Adrenal gland (tissue), 5 donors: ENCODE measurements at regions not wholly inside any gene's neighbourhood (a gene's known extent, or its start where the extent isn't known, plus 50 kb on each side); places are given as distances from the start of the nearest gene placed in this dataset.

Experiments
- POLR2A ChIP-seq, 2 donors: fragments of 450-650 bp; IDR thresholded peaks; one replicate each; pipeline ENCODE4 v1.6.1; 2017; ENCODE audit warnings: antibody characterized with exemption in 2 of 2, mild to moderate bottlenecking in 2 of 2, moderate library complexity in 1 of 2
- TF ChIP-seq, protein P1 (sequence below), 6 experiments: fragments of 450-650 bp in 4 of 6; fragments of 200-600 bp in 2 of 6; sonication (generic) in 1 of 6; IDR thresholded peaks; 1 replicate in 5 of 6; 2 replicates in 1 of 6; pipeline versions ENCODE4 v1.5.1 to v1.8.0; 2016 to 2021; ENCODE audit warnings: antibody characterized with exemption in 6 of 6, mild to moderate bottlenecking in 2 of 6, moderate library complexity in 1 of 6
- donor health status: DM: no; HTN: no; CAD: no.

DNA sequence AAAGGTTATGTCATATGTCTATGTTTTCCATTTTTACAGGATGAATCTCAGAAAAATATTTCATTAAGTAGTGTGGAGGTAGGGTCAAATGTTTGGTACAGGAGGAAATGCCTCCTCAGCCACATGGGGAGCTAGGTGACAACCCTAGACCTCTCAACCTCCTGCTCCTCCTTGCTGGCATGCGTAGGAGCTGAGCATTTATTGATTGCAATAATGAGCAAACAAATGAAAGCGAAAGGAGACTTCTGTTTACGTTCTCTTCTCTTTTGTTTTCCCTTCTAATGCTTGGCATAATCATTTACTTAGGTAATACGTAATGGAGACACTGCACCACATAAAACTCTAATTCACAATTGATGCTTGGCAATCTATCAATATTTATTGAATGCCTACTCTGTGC lies 95.1 kb upstream of the CCBE1 start:
- no peak for TF ChIP-seq POLR2A (IDR thresholded peaks at IDR 0.05)
- TF ChIP-seq, protein P1, sequence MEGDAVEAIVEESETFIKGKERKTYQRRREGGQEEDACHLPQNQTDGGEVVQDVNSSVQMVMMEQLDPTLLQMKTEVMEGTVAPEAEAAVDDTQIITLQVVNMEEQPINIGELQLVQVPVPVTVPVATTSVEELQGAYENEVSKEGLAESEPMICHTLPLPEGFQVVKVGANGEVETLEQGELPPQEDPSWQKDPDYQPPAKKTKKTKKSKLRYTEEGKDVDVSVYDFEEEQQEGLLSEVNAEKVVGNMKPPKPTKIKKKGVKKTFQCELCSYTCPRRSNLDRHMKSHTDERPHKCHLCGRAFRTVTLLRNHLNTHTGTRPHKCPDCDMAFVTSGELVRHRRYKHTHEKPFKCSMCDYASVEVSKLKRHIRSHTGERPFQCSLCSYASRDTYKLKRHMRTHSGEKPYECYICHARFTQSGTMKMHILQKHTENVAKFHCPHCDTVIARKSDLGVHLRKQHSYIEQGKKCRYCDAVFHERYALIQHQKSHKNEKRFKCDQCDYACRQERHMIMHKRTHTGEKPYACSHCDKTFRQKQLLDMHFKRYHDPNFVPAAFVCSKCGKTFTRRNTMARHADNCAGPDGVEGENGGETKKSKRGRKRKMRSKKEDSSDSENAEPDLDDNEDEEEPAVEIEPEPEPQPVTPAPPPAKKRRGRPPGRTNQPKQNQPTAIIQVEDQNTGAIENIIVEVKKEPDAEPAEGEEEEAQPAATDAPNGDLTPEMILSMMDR (IDR thresholded peaks at IDR 0.05) = no peak
